ENCODE measurements at regions not wholly inside any gene's neighbourhood (a gene's known extent, or its start where the extent isn't known, plus 50 kb on each side); places are given as distances from the start of the nearest gene placed in this dataset.

DNA sequence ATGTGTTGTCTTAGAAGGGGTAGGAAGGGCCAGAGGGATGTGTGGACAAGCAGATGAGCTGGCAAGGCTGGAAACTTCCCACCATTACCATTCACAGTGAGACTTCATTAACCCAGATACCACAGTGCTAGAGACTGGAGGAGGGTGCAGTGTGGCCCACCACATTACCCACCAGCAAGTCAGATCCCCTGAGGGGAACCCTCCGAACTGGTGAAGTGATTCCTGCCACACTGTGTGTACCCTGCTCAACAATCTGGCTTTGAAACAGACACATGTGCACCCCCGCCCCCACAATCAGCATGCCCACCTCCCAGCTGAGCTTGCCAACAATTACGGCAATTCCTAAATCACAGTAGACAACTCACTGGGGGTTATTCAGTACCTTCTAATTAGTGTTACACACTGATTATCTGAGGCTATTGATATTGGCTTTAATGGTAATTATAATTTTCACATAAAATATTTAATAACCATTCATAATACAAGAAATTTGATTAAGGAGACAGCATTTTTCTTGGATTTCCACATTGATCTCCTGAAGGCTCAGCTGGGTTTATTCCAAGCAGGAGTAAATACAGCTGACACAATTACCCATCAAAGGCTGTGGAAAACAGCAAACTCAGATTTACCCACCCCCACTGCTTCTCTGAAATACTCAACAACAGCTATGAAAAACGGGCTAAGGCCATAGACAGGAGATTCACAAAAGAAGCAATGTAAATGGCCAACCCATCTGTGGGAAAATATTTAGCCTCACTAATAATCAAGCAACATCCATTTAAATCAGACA lies 169.3 kb upstream of the FSTL4 start:
- CTCF ChIA-PET = interaction anchor here (0.6 to 1.3 kb wide), 2 partner anchors 29 to 81 kb away, joined by 3 read pairs; no protein-coding TSS in a partner anchor
- POLR2A ChIA-PET = no interaction called here

DNA sequence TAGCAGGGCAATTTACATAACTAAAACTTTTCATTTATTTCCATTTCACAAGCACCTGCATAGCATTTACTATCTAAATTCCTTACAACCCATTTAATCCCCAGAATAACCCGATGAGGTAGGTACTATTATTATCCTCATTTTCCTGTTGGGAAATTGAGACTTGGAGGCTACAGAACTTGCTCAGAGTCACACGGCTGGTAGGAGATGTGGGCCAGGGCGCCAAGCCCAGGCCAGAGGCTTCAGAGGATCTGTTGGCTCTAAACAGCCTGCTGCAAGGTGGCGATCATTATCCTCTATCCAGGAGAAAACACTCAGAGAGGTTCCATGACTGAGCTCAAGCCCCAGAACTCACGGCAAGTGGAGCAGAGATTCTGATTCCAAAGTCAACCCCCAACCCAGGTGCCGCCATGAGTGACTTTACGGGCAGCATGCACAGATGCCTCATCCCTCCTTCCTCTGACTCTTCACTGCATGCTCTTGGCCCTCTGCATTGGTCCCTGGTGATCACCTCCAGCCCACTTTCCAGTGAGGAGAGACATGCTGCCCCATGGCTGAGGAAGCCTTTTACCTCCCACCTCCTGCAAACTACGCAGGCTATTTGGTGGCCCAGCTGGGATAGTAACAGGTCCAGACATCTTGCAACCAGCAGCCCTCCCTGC lies 168.4 kb upstream of the FSTL4 start:
- CTCF ChIA-PET = no interaction called here
- POLR2A ChIA-PET = no interaction called here

DNA sequence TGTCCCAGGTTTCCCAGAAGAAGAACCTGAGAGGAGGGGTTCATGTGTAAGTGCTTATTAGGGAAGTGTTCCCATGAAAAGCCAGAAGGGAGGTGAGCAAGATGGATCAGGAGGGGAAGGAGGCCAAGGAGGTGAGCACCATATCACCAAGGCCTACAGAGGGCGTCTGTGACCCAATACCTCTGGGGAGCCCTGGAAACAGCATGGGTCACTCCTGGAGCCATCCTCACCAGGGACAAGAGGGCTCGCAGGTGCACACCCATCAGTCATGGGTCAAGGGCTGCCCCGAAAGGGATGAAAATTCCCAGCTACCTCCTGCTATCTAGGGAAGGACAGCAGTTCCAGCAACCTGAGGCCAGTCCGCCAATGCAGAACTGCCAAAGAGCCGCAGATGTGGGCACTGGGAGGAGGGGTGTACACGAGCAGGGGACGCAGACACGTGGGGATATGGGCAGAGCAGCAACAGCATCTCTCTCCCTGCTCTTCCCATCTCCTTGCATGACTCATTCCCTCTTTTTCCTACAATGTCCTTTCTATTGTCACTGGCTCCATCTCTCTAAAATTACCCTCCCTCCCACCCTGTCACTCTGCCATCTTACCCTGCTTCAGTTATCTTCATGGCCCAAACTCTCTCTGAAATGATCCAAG lies 167.6 kb upstream of the FSTL4 start:
- POLR2A ChIA-PET = no interaction called here
- CTCF ChIA-PET = interaction anchor here (0.6 kb wide), 1 partner anchor 90 kb away, joined by 3 read pairs; no protein-coding TSS in a partner anchor

DNA sequence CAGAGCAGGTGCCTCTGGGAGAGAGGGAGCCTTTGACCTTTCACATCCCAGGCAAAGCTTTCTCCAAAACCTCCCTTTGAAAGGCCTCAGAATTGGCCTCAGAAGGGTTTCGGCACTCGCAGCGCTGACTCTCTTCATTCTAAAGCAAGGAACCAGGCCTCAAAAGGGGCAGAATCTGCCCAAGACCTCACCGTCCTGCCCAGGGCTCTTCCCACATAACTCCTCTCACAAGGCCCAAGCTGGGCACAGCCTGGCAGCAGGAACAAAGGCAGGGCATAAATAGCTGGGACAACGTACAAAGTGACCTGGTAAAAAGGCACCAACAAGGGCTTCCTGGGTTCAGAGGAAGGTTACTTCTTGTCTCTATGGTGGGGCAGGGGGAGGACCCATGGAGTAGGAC lies 166.3 kb upstream of the FSTL4 start:
- ChIA-PET POLR2A (no interaction called here), CTCF (no interaction called here)

DNA sequence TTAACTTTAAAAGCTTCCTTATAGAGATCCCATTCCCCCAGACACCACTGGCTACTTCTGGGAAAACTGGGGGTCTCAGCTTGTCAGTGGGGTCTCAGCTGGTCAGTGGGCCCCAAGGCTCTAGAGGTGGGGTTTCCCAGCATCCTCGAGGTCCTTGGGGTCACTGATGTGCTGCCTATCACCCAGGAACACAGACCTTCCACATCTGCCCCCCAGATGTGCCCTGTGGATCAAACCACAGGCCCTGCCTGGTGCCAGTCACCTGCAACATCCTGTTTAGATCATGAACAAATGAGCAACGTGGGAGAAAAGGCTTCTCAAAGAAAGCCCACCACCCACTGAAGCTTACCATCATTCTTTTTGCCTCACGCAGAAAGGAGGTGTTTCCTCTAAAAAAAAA lies 165.6 kb upstream of the FSTL4 start:
- POLR2A ChIA-PET = no interaction called here
- CTCF ChIA-PET = no interaction called here

DNA sequence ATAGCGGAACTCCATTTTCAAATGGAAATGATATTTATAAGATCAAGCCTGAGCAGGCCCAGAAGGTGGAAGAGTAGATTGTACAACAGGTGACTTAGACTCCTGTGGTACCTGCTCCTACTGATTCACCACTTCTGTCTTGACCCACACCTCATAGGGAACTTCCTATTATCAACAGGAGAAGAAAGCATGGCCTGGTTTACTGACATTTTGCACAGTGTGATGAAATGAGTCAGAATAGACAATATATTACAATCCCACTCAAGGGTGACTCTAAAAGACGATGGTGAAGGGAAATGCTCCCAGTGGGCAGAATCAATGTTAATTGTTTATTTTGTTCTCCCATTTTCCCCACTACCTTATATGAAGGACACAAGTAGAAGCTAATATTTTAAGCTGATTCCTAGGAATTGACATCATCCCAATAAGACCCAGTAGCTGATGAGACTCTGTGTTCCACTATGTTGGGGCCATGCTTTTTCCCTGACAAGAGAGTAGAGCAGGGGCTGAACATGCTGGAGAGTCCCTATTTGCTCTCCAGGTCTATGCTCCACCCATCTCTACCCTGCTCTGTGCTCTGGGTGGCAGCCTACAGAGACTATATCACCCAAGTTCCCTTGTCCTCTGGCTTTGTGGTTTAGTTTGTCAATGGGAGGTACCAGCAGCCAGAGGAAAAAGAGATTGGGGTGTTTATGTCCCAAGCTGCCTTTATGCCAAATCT lies 163.4 kb upstream of the FSTL4 start:
- CTCF ChIA-PET = no interaction called here
- POLR2A ChIA-PET = no interaction called here

DNA sequence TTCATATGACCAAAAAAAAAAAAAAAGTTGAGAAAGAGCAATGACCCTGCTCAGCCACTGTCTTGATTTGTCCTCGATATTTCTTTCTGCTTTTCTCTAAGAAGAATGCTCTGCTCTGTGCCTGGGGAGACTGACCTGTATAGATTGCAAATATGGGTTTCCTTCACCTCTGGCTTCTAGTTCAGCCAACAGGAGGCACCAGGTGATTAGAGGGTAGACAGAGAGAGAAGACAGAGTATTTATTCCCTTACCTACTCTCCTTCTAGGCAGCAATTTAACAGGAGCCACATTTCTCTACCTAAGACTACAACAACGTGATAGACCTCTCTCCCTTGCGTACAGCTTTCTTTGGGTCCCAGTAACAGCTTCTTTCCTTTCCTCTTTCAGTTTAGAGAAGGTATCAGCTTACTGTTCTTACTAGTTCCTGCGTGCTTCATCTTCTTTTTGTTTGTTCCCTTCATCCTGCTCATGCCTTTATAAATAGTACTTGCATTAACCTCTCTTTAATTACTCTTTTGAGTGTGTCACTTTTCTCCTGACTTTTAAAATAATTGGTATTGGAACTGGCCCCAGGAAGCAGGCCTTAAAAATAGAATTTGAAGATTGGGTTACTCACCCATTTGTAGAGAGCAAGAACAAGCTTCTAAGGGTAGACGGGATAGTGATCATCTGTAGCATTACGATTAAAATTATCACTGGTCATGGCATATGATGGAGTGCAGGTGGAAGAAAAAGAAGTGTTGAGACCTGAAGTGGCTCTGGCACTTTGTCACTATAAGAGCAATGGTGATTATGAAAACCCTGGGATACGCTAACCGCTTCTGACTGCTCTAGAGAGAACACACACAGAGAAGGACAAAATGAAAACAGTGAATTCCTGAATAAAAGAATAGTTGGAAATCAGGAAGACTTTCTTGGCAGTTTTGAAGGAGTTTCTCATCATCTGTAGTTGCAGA lies 161.2 kb upstream of the FSTL4 start:
- CTCF ChIA-PET = no interaction called here
- POLR2A ChIA-PET = no interaction called here

DNA sequence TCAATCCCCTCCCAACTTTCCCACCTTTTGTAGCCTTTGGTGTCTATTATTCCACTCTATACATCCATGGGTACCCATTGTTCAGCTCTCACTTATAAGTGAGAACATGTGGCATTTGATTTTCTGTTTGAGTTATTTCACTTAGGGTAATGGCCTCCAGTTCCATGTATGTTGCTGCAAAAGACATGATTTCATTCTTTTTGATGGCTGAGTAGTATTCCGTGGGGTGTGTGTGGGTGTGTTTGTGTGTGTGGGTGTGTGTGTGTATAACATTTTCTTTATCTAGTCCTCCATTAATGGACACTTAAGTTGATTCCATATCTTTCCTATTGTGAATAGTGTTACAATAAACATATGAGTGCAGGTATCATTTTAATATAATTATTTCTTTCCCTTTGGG lies 157.5 kb upstream of the FSTL4 start:
- POLR2A ChIA-PET = no interaction called here
- CTCF ChIA-PET = no interaction called here

DNA sequence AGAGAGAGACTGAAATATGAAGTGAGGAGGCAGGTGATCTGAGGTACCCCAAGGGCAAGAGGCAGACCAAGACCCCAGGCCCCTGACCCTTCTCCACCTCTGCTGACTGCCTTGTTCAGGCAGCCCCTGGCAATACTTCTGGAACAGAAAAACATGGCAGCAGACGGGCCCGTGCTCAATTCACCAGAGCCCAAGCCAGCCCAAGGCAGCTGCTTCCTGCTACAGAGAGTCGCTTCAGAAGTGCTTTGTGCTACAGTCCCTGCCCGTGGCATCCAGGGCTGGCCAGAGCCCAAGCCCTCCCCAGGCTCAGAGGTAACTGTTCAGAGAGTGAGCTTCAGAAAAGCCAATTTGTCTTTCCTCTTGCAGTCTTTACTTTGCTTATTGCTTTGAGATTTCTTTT lies 151.4 kb upstream of the FSTL4 start:
- ChIA-PET CTCF (no interaction called here), POLR2A (no interaction called here)

DNA sequence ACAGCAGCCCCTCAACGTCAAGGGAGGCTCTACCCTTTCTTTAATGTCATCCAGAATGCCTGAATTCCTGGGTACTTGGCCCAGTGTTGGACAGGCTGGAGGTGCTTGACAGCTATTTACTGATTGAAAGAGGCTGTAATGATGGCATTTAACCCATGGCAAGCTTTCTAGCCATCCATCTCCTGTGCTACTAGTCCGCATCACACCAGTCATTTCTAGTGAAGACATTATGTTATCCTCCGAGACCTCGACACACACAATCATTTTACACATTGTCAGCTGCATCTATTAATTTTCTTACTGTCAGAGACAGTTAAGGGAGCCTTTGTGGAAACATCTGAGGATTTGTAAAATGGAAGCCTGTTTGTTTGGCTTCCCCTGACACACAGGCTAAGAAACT lies 149.3 kb upstream of the FSTL4 start:
- POLR2A ChIA-PET = no interaction called here
- CTCF ChIA-PET = no interaction called here

DNA sequence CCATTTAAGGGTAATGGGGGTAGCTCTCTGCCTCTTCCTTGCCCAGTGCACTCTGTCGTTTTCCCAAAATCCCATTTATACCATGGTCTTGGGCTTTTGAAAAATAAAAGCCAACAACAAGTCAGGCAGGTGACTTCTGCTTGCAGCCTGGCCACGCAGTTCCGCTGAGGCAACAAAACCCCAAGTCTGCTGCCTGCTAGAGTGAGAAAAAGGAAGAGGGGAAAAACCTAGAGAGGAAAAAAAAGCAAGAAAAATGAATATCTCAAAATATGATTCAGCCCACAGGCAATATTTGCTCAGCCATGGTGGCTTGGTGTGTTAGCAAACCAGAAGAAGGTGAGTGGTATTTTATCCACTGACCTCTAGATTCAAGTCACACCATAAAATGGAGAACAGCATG lies 148.2 kb upstream of the FSTL4 start:
- ChIA-PET POLR2A (no interaction called here), CTCF (no interaction called here)

DNA sequence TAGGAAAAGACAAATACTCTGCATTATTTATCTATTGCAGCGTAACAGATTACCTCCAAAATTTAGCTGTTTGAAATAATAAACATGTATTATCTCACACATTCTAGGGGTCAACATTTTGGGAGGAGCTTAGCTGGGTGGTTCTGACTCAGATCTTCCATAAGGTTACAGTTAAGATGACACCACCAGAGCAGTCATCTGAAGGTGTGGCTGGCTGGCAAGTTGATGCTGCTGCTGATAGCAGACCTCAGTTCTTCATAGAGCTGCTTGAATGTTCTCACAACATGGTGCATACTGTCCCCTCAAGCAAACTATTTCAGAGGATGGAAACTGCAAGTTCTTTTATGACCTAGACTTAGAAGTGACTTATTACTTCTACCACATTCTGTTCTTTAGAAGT lies 146.3 kb upstream of the FSTL4 start:
- ChIA-PET CTCF (no interaction called here), POLR2A (no interaction called here)

DNA sequence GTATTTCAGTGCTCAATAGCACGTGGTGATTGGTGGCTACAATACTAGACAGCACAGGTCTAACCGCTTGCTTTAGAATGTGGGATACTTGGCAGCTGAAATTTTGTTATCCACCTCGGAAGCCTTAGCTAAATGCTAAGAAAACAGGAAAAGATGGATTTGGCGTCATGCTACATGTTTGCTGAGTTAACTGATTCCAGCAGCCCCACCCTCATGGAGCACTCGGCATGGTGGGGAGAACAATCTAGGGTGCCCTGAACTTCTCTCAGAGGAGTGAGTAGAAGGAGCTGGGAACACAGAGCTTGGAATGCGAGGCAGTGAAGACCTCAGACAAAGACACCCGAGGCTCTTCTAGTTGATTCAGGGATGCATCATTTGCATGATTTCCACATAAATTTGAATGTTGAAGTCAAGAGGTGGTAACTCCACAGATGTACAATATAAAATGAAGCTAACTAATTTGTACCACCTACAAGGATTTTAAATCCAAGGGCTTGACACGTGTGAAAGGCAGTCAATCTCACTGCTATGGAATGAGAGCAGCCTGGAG lies 145.1 kb upstream of the FSTL4 start:
- ChIA-PET POLR2A (no interaction called here), CTCF (interaction anchor here (1.3 kb wide), 1 partner anchor 112 kb away, joined by 4 read pairs; no protein-coding TSS in a partner anchor)

DNA sequence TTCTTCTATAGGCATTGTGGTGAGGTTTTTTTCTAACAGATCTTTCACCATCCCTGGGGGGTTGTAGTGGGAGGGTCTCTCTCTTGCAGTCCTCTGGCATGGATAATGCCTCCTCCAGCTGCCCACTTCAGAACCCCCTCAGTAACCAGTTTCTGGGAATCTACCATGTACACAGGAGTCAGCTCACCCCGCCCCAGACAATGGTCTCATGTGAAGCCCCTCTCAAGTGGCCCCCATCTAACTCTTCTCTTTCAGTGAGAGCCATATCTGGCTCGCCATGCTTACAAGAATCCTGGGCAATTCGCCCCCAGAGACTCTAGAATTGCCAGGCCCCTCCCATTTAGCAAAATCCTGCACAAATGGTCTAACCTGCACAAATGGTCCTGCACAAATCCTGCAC lies 144.4 kb upstream of the FSTL4 start:
- ChIA-PET CTCF (interaction anchor here (1.3 kb wide), 1 partner anchor 112 kb away, joined by 4 read pairs; no protein-coding TSS in a partner anchor), POLR2A (no interaction called here)

DNA sequence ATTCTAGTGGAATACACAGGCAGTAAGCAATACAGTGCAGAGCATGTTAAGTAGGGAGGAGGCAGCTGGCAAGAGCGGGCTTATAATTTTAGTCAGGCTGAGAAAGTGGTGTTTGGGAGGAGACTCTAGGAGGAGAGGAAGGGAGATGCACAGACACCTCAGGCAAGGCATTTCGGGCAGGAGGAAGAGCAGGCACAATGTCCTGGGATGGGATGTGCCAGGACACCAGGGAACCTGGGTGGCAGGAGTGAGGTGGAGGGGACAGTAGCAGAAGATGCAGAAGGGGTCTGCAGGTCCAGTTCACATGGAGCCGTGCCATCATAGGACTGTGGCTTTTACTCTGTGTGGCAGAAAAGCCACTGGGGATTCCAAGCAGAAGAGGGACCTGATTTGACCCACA lies 143.7 kb upstream of the FSTL4 start:
- CTCF ChIA-PET = interaction anchor here (1.3 to 2.2 kb wide), 2 partner anchors 113 kb away, joined by 4 to 9 read pairs; no protein-coding TSS in a partner anchor
- POLR2A ChIA-PET = no interaction called here

DNA sequence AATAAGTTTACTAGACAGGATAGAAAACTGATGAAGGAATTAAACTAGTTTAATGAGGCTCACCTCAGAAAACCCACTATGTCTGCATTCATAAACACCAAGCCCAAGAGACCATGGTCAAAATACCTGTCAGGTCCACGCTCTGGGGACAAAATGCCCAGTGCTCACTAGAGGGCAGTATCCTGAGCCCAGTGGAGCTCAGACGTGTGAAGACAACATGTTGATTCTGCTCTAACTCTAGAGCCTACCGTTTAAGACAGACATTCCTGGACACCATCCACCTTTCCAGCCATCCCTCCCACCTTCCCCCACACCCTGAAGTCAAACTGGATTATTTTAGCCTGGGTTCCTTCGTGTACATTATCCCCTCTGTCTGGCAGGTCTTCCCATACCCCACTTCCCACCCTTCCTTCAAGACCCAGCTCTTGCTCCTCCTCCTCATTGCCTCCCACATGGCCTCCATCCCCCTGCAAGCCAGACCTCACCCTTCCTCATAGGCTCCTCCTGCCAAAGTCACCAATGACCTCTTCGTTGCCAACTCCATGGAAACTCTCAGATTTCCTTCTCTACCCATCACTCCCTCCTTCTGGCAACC lies 142.3 kb upstream of the FSTL4 start:
- POLR2A ChIA-PET = no interaction called here
- CTCF ChIA-PET = interaction anchor here (1.6 to 2.2 kb wide), 2 partner anchors 115 to 116 kb away, joined by 3 to 9 read pairs; no protein-coding TSS in a partner anchor

DNA sequence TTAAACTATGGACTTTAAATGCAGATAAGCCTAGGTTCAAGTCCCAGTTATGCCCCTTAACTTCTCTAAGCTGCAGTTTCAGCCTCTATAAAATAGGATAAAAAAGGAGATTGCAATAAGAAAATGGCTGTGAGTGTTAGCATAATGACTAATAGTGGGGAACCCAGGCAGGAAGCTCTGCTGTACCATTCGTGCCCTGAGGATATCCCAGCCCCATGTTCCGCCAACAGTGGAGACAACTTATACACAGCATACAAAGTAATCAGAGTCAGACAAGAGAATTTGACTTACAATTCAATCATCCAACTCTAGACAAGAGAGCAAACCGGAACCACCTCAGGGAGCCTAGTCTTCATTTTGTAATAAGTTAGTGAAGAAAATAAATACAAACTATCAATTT lies 141.5 kb upstream of the FSTL4 start:
- POLR2A ChIA-PET = no interaction called here

DNA sequence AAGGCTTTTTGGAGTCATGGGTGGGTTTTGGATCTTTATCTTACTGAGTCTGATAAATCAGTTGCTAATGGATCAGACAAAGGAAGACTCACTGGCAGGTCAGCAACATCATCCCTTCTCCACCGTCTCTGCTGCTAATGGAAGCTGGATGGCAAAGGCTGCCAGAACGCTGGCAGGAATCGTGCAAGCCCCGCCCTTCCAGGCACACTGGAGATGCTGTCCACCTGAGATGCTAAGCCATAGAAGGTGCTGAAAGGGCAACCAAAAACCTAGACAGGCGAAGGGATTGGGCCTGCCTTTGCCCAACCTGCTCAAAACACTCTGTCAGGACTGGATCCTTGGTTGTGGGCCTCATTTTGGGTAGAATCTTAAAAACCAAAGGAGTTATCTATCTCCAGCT lies 139.5 kb upstream of the FSTL4 start:
- POLR2A ChIA-PET = no interaction called here
- CTCF ChIA-PET = interaction anchor here (0.6 kb wide), 1 partner anchor 30 kb away, joined by 3 read pairs; no protein-coding TSS in a partner anchor

More for the DNA sequence above, 141.5 kb upstream of the FSTL4 start:
- CTCF ChIA-PET = interaction anchor here (1.6 to 2.2 kb wide), 2 partner anchors 116 to 117 kb away, joined by 3 to 9 read pairs; no protein-coding TSS in a partner anchor

All from activated CD8-positive, alpha-beta memory T cell treated with anti-CD3 and anti-CD28 coated beads for 36 hours (primary cell).